ENCODE measurements at regions not wholly inside any gene's neighbourhood (a gene's known extent, or its start where the extent isn't known, plus 50 kb on each side); places are given as distances from the start of the nearest gene placed in this dataset.
A peak's percentile ranks its signal among the peaks of the same experiment; 100 is the strongest.

GRCh38 chr14:65937079-65937959, 524.8 kb downstream of the FUT8 start:
- DNase-seq, result no peak

DNA sequence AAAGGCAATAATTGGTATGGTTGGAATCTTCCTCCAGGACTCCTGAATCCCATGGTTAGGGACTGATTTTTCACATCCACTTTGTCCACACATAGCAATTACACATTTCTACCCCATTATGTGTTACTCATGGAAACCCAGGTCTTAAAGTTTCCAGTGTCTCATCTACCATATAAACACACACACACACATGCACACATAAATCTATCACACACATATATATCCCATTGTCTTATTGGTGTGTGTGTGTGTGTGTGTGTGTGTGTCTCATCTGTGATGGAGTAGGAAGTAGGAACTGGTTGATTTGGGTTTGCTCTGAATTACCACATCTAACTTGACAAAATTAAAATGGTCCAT, 525.4 kb downstream of the FUT8 start:
- no peak for DNase-seq

- peak; percentile 11 for DNase-seq
These were observed 526.2 kb downstream of the FUT8 start for GRCh38 chr14:65938738-65939137.

DNA sequence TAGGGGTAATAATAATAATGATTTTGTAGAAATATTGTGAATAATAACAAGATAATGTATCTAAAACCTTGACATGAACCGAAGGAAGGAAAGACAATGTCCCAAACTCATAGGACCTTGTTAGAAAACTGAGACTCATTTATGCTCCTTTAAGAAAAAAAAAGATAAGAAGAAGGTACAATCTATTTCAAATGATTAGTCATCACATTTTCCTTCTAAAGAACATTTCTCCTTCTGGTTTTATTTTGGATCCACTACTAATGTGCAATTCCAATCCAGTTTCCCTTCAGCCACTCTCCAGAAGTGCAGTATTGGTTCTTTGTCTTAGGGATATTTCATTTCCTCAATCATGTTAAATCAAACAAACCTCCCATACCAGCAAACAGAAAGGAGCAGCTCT, 526.7 kb downstream of the FUT8 start:
- DNase-seq, result no peak

GRCh38 chr14:65940056-65940735, 527.7 kb downstream of the FUT8 start:
- peak; percentile 28 for DNase-seq

DNA sequence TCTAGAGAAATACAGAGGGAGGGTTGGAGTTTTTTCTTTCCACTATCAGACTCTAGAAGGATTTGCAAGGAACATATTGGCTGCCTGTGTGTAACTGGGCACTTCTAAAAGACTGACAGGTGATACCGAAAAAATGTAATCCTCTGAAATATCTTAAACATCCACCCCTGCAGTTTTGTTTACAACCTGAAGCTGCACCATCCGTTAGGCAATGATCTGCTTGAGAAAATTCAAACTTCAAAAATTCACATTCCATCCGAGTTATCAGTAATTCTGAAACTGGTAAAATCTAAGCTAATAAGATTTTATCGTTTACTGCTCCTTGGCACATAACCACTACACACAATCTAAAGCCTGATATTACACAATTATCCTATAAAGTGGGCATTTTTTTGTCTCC, 528.6 kb downstream of the FUT8 start:
- no peak for DNase-seq

DNA sequence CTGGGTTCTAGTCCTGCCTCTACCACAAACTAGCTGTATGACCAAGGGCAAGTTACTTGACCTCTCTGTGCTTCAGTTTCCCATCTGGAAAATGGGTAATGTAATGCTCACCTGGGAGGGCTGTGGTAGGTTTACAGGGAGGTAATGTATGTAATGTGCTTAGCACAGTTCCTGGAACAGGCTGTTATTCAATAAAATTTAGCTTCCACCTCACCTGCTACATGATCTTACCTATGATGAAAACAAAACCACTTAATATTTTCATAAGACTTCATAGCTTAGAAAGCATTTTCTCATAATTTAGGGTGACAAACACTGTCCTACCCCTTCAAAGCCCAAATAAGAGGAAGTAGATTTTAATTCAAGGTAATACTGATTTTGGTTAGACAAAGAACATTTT, 530.6 kb downstream of the FUT8 start:
- no peak for DNase-seq

- no peak for DNase-seq
These were observed 531.4 kb downstream of the FUT8 start for GRCh38 chr14:65943916-65944410.

GRCh38 chr14:65945327-65945726, 532.8 kb downstream of the FUT8 start:
- no peak for DNase-seq

DNA sequence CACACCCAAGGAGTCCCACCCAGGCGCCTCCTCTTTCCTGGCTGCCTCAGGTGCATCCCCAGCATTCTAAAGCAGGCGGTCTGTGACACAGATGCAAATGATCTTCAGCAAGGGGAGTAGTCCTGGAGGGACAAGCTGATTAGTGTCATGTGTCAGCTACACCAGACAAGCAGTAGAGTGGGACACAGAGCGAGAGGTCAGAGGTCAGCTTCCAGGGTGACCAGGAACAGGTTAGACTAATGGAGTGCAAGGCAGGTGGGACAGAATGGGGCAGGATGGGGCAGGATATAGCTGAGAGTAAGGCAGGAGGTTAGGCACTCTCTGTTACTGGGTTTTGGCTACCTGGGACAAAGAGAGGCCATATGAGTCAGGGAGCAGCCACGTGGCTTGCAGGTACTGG, 534.0 kb downstream of the FUT8 start:
- DNase-seq, result no peak

GRCh38 chr14:65948302-65948701, 535.8 kb downstream of the FUT8 start:
- DNase-seq, result no peak

DNA sequence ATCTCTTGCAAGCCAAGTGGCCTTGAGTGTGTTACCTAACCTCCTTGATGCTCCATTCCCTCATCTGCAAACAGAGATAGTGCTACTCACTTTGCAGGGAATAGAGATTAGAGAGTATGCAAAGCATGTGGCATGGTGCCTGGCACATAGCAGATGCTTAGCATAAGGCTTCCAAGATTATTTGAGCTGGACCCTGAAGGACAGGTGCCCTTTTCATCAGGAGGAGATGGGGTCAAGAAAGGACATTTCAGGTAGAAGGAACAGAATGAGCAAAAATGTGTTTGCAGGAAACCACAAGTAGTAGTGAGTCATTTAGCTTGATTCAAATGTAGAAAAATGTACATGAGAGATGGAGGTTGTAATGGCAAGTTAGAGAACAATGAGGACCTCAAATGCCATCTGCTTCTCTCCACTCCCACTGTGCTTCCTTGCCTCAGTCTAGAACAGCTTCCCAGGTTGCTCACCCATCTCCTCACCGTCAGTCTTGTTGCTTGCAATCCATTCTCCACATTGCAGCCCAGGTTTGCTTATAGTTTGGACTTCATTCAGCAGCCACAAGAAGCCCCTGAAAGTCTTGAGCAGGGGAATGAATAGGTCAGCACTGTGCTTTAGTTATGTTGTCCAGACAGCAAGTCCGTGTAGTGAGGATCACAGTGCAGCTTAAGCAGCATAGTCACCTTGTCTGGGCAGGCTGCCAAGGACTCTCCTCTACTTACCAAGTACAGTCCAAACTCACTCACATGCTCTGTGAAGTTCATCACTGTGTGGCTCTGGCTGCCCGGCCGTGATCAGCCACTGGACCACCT, 536.3 kb upstream of the CCDC196 start:
- peak; percentile 57 for DNase-seq

DNA sequence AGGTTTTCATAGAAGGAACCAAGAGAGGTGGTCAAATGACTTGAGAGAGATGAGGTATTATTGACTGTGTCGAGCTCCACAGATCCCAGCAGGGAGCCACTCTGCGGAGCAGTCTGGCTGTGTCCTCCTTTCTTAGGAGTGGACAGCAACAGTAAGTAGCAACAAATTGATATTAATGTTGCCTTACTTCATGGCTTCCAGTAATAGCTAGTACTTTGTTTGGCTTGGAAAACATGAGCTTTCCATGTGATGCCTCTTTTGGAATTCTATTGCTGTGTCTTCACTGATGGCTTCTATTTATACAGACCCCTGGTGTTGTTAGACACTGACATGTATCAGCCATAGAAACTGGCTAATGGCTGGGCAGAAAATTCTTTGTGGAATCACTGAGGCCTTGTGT, 531.2 kb upstream of the CCDC196 start:
- DNase-seq, result no peak

- no peak for DNase-seq
These were observed 528.5 kb upstream of the CCDC196 start for GRCh38 chr14:65957631-65958205.

- DNase-seq, result peak; percentile 48
These were observed 527.3 kb upstream of the CCDC196 start for GRCh38 chr14:65958664-65959562.

GRCh38 chr14:65959563-65960024, 526.6 kb upstream of the CCDC196 start:
- no peak for DNase-seq

GRCh38 chr14:65961004-65961403, 525.2 kb upstream of the CCDC196 start:
- DNase-seq, result peak; percentile 79

- DNase-seq, result no peak
These were observed 523.2 kb upstream of the CCDC196 start for GRCh38 chr14:65962952-65963351.

DNA sequence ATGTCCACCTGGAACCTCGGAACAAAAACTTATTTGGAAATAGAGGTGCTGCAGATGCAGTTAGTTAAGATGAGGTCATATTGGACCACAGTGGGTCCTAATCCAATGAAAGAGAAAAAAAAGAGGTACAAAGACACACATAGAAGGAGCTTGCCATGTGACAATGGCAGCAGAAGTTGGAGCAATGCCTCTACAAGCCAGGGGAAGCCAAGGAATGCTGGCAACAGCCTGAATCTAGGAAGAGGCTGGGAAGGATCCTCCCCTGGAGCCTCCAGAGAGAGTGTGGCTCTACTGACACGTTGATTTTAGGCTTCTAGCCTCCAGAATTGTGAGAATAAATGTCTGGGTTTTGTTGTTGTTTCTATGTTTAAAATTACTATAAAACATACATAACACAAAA, 521.8 kb upstream of the CCDC196 start:
- DNase-seq, result no peak

DNA sequence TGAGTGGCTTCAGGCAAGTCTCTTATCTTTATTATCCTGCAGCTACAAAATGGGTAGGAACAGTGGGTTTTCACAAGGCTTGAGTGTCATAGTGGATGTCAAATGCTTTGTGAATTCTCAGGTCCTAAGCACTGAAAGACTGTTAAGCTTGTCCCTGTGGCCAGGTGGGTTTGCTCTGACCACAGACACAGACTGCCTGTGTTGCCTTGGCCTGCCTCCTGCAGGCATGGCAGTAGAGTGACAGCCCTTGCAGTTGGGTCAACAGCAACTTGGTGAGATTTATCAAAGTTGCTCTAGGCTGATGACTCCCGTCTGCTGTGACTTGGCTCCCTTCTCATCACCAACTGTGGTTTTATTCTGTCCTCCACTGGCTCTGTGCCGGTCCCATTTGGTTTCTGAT, 520.0 kb upstream of the CCDC196 start:
- no peak for DNase-seq

DNA sequence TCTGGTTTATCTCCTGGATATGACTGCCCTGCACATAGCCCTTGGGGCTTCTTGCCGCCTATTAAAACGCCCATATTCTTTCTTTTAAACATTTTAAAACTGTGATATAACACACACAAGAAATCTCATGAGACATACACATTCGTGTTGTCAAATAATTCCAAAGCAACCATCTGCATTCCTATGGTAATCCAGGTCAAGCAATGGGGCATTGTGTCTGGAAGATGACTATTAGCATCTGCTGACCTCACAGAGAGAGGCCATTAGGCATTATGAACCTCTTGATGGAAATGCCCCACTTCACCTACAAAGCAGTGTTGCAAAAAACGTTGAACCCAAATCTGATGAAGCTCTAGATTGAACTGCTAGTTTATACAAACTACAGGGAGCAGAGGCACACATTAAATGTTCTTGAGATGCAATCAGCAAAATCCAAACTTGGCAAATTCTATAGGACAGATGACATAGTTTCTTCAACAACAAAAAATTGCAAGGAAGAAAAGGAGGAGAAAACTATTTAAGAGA, 513.8 kb upstream of the CCDC196 start:
- DNase-seq, result no peak

GRCh38 chr14:65972891-65973290, 513.3 kb upstream of the CCDC196 start:
- DNase-seq, result no peak
